KOPT-K1 (cell line): ENCODE measurements at regions not wholly inside any gene's neighbourhood (a gene's known extent, or its start where the extent isn't known, plus 50 kb on each side); places are given as distances from the start of the nearest gene placed in this dataset.

Experiments used
- H3K27ac ChIP-seq: fragments of 200-600 bp; sonication (generic); 2 replicates; pipeline ENCODE4 v1.5.1; 2016; ENCODE audit warnings: antibody characterized with exemption, mild to moderate bottlenecking, low read depth, low read length; ENCODE audit not compliant: poor library complexity, severe bottlenecking
- H3K36me3 ChIP-seq: fragments of 200-600 bp; sonication (generic); 2 replicates; pipeline ENCODE4 v1.5.1; 2017; ENCODE audit warnings: antibody characterized with exemption, mild to moderate bottlenecking, low read length, moderate library complexity; ENCODE audit not compliant: insufficient read depth
- H3K9me3 ChIP-seq: fragments of 200-600 bp; sonication (generic); 2 replicates; pipeline ENCODE4 v1.5.1; 2017; ENCODE audit warnings: antibody characterized with exemption, low read length, mild to moderate bottlenecking; ENCODE audit not compliant: insufficient read depth, poor library complexity, severe bottlenecking

GRCh38 chr22:48905206-48905975 is 922.3 kb downstream of the BRD1 start:
- Histone ChIP-seq H3K27ac (no peak overlapping the region), H3K9me3 (no peaks in the 10 kb centered on the region), H3K36me3 (no peaks in the 10 kb centered on the region)

GRCh38 chr22:48902983-48903650 is 924.6 kb downstream of the BRD1 start:
- H3K27ac ChIP-seq, result no peak overlapping the region
- H3K9me3 ChIP-seq, result no peaks in the 10 kb centered on the region
- no peaks in the 10 kb centered on the region for H3K36me3 ChIP-seq

GRCh38 chr22:48902001-48902869 is 925.4 kb downstream of the BRD1 start:
- Histone ChIP-seq H3K36me3 (no peaks in the 10 kb centered on the region), H3K27ac (no peak overlapping the region), H3K9me3 (no peaks in the 10 kb centered on the region)

GRCh38 chr22:48901324-48901723 is 926.3 kb downstream of the BRD1 start:
- Histone ChIP-seq H3K27ac (no peak overlapping the region), H3K9me3 (no peaks in the 10 kb centered on the region), H3K36me3 (no peaks in the 10 kb centered on the region)

- Histone ChIP-seq H3K27ac (no peak overlapping the region), H3K9me3 (no peaks in the 10 kb centered on the region), H3K36me3 (no peaks in the 10 kb centered on the region)
Measured at GRCh38 chr22:48900626-48901025, 927.0 kb downstream of the BRD1 start.

GRCh38 chr22:48900327-48900597 is 927.4 kb downstream of the BRD1 start:
- no peaks in the 10 kb centered on the region for H3K36me3 ChIP-seq
- no peaks in the 10 kb centered on the region for H3K9me3 ChIP-seq
- H3K27ac ChIP-seq, result no peak overlapping the region

GRCh38 chr22:48899523-48900326 is 927.9 kb downstream of the BRD1 start:
- Histone ChIP-seq H3K36me3 (no peaks in the 10 kb centered on the region), H3K27ac (no peak overlapping the region), H3K9me3 (no peaks in the 10 kb centered on the region)

- H3K9me3 ChIP-seq, result no peaks in the 10 kb centered on the region
Measured at GRCh38 chr22:48898524-48899250, 929.0 kb downstream of the BRD1 start.

GRCh38 chr22:48897645-48898370 is 929.9 kb downstream of the BRD1 start:
- H3K36me3 ChIP-seq, result no peaks in the 10 kb centered on the region
- H3K27ac ChIP-seq, result no peak overlapping the region
- H3K9me3 ChIP-seq, result no peaks in the 10 kb centered on the region

More at GRCh38 chr22:48898524-48899250, 929.0 kb downstream of the BRD1 start:
- no peaks in the 10 kb centered on the region for H3K36me3 ChIP-seq
- no peak overlapping the region for H3K27ac ChIP-seq

GRCh38 chr22:48896766-48897644 is 930.7 kb downstream of the BRD1 start:
- Histone ChIP-seq H3K27ac (no peak overlapping the region), H3K9me3 (no peaks in the 10 kb centered on the region), H3K36me3 (no peaks in the 10 kb centered on the region)

GRCh38 chr22:48895831-48896765 is 931.6 kb downstream of the BRD1 start:
- H3K9me3 ChIP-seq, result no peaks in the 10 kb centered on the region
- no peak overlapping the region for H3K27ac ChIP-seq
- H3K36me3 ChIP-seq, result no peaks in the 10 kb centered on the region

GRCh38 chr22:48895336-48895735 is 932.3 kb downstream of the BRD1 start:
- no peak overlapping the region for H3K27ac ChIP-seq
- no peaks in the 10 kb centered on the region for H3K9me3 ChIP-seq
- H3K36me3 ChIP-seq, result no peaks in the 10 kb centered on the region
